PC-3 (cell line): ENCODE measurements at regions not wholly inside any gene's neighbourhood (a gene's known extent, or its start where the extent isn't known, plus 50 kb on each side); places are given as distances from the start of the nearest gene placed in this dataset.

ENCODE experiments used
- ATAC-seq: fragments of 200-7000 bp; cut with Tn5 transposase; 2 replicates; pipeline ENCODE4 v1.9.1; 2020; ENCODE audit warnings: mild to moderate bottlenecking, moderate library complexity
- BruUV-seq: library from RNA; stranded (reverse); fragments of 400-500 nt; replicated peaks from 2 replicates; lab custom pipeline; 2021; lab: Mats Ljungman, UMichigan
- CTCF ChIA-PET: fragments of 300-600 bp; sonication (Branson Sonifier 250); formaldehyde crosslinking; loops from one replicate; lab custom pipeline; 2022; ENCODE audit warnings: antibody characterized with exemption; lab: Charles Lee
- POLR2A ChIA-PET: fragments of 300-600 bp; sonication (Branson Sonifier 250); formaldehyde crosslinking; loops from one replicate; lab custom pipeline; 2022; ENCODE audit warnings: antibody characterized with exemption; ENCODE audit not compliant: unreplicated experiment; lab: Charles Lee
- DNase-seq: peaks from one replicate; pipeline ENCODE4 v3.0.0-alpha.2; 2015
- H2AFZ ChIP-seq: fragments of 300-600 bp; sonication (generic); 2 replicates; pipeline ENCODE4 v1.6.0; 2016; ENCODE audit warnings: antibody characterized with exemption, low read length
- H3F3A ChIP-seq: fragments of 300-600 bp; sonication (generic); one replicate; pipeline ENCODE4 v1.6.0; 2017; ENCODE audit warnings: antibody characterized with exemption, low read length, control low read depth, mild to moderate bottlenecking; ENCODE audit not compliant: unreplicated experiment
- H3K27ac ChIP-seq: fragments of 300-600 bp; sonication (generic); 2 replicates; pipeline ENCODE4 v1.5.1; 2016; ENCODE audit warnings: mild to moderate bottlenecking, low read length
- H3K27me3 ChIP-seq: fragments of 300-600 bp; sonication (generic); 2 replicates; pipeline ENCODE4 v1.6.1; 2016; ENCODE audit warnings: low read length, mixed read lengths
- H3K36me3 ChIP-seq: fragments of 300-600 bp; sonication (generic); 2 replicates; pipeline ENCODE4 v1.6.1; 2016; ENCODE audit warnings: low read depth, mixed run types, low read length, mixed read lengths
- H3K4me1 ChIP-seq: fragments of 300-600 bp; sonication (generic); 2 replicates; pipeline ENCODE4 v1.5.1; 2016; ENCODE audit warnings: low read length; ENCODE audit not compliant: insufficient read depth
- H3K4me2 ChIP-seq: fragments of 300-600 bp; sonication (generic); 2 replicates; pipeline ENCODE4 v1.6.0; 2016; ENCODE audit warnings: low read length
- H3K4me3 ChIP-seq: fragments of 300-600 bp; sonication (generic); 2 replicates; pipeline ENCODE4 v1.5.1; 2016; ENCODE audit warnings: mild to moderate bottlenecking, low read length, mixed read lengths
- H3K79me2 ChIP-seq: fragments of 300-600 bp; sonication (generic); 2 replicates; pipeline ENCODE4 v1.6.1; 2017; ENCODE audit warnings: low read length, mixed read lengths
- H3K9ac ChIP-seq: fragments of 300-600 bp; sonication (generic); 2 replicates; pipeline ENCODE4 v1.6.0; 2016; ENCODE audit warnings: mild to moderate bottlenecking, low read length
- H3K9me2 ChIP-seq: fragments of 300-600 bp; sonication (generic); replicated peaks from 2 replicates; pipeline ENCODE4 v1.6.1; 2016; ENCODE audit warnings: mixed run types, low read length, mixed read lengths
- H3K9me3 ChIP-seq: fragments of 300-600 bp; sonication (generic); 2 replicates; pipeline ENCODE4 v1.6.1; 2016; ENCODE audit warnings: low read length, mixed read lengths
- H4K20me1 ChIP-seq: fragments of 300-600 bp; sonication (generic); 2 replicates; pipeline ENCODE4 v1.6.1; 2016; ENCODE audit warnings: low read length, mixed read lengths
- EZH2 ChIP-seq: fragments of 300-600 bp; sonication (generic); IDR thresholded peaks from one replicate; pipeline ENCODE4 v1.6.1; 2017; ENCODE audit warnings: antibody characterized with exemption, mild to moderate bottlenecking, low read length; ENCODE audit not compliant: unreplicated experiment
- EZH2phosphoT487 ChIP-seq: fragments of 300-600 bp; sonication (generic); IDR thresholded peaks from 2 replicates; pipeline ENCODE4 v1.6.1; 2018; ENCODE audit warnings: mild to moderate bottlenecking, antibody characterized with exemption, low read length, borderline replicate concordance
- intact Hi-C: fragments of 100-400 bp; cut with micrococcal nuclease; formaldehyde crosslinking; loops from 2 replicates; pipeline ENCODE4 v1.9.0; 2023
- TF ChIP-seq, protein P1 (sequence below): fragments of 300-600 bp; sonication (generic); conservative IDR thresholded peaks from 2 replicates; pipeline ENCODE4 v1.5.1; 2017; ENCODE audit warnings: antibody characterized with exemption, low read depth, mild to moderate bottlenecking, low read length

GRCh38 chr10:44262551-44263251 is 122.2 kb downstream of the CXCL12 start:
- Histone ChIP-seq H3K36me3 (no peaks in the 10 kb centered on the region), H3K9ac (no peak overlapping the region), H3F3A (no peaks in the 10 kb centered on the region), H3K9me2 (no peaks in the 10 kb centered on the region), H3K27ac (no peak overlapping the region), H3K4me2 (no peak overlapping the region), H2AFZ (no peak overlapping the region), H3K4me1 (no peaks in the 10 kb centered on the region), H3K79me2 (no peaks in the 10 kb centered on the region), H3K9me3 (0 out of 2 replicates have a peak, but pooled peaks cover 4% of the 10 kb centered on the region), H3K4me3 (no peak overlapping the region), H4K20me1 (no peaks in the 10 kb centered on the region), H3K27me3 (no peaks in the 10 kb centered on the region; the same call in 1 of the 2 replicates)
- POLR2A ChIA-PET: no interaction called here
- CTCF ChIA-PET: no interaction called here
- intact Hi-C loops: no loop called here
- no TSS peak for BruUV-seq
- no peak for ATAC-seq
- TF ChIP-seq EZH2 (no peak), EZH2phosphoT487 (no peak)
- TF ChIP-seq, protein P1, sequence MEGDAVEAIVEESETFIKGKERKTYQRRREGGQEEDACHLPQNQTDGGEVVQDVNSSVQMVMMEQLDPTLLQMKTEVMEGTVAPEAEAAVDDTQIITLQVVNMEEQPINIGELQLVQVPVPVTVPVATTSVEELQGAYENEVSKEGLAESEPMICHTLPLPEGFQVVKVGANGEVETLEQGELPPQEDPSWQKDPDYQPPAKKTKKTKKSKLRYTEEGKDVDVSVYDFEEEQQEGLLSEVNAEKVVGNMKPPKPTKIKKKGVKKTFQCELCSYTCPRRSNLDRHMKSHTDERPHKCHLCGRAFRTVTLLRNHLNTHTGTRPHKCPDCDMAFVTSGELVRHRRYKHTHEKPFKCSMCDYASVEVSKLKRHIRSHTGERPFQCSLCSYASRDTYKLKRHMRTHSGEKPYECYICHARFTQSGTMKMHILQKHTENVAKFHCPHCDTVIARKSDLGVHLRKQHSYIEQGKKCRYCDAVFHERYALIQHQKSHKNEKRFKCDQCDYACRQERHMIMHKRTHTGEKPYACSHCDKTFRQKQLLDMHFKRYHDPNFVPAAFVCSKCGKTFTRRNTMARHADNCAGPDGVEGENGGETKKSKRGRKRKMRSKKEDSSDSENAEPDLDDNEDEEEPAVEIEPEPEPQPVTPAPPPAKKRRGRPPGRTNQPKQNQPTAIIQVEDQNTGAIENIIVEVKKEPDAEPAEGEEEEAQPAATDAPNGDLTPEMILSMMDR: no peak
- no peak for DNase-seq

- DNase-seq (no peak), ATAC-seq (no peak)
- no peaks in the 10 kb centered on the region for H3F3A ChIP-seq
- no peak for TF ChIP-seq EZH2
- no peak for TF ChIP-seq EZH2phosphoT487
- TF ChIP-seq, protein P1: no peak
- H3K36me3 ChIP-seq: no peaks in the 10 kb centered on the region
- no peak overlapping the region for H3K4me3 ChIP-seq
- H3K9me2 ChIP-seq: no peaks in the 10 kb centered on the region
- 0 out of 2 replicates have a peak, but pooled peaks cover 4% of the 10 kb centered on the region for H3K9me3 ChIP-seq
- no peaks in the 10 kb centered on the region for H4K20me1 ChIP-seq
- no peak overlapping the region for H3K27ac ChIP-seq
- H3K79me2 ChIP-seq: no peaks in the 10 kb centered on the region
- no TSS peak for BruUV-seq
- ChIA-PET CTCF (no interaction called here), POLR2A (no interaction called here)
- H3K27me3 ChIP-seq: no peaks in the 10 kb centered on the region; the same call in 1 of the 2 replicates
- intact Hi-C loops: no loop called here
- no peak overlapping the region for H3K4me2 ChIP-seq
- no peak overlapping the region for H3K9ac ChIP-seq
- H3K4me1 ChIP-seq: no peaks in the 10 kb centered on the region
- no peak overlapping the region for H2AFZ ChIP-seq
Measured at GRCh38 chr10:44261710-44262455, 123.0 kb downstream of the CXCL12 start.
